CD4-positive, alpha-beta T cell treated with Interleukin-6 for 4 hours (primary cell): ENCODE measurements at regions not wholly inside any gene's neighbourhood (a gene's known extent, or its start where the extent isn't known, plus 50 kb on each side); places are given as distances from the start of the nearest gene placed in this dataset.
"Not testable (repeated sequence)": the region's sequence is repeated elsewhere in the genome, so short reads cannot be mapped to it uniquely, and the experiment has no call there.

Experiments used
- DNase-seq: peaks from one replicate; pipeline ENCODE4 v3.0.0-alpha.2; 2020; ENCODE audit warnings: mixed read lengths

DNA sequence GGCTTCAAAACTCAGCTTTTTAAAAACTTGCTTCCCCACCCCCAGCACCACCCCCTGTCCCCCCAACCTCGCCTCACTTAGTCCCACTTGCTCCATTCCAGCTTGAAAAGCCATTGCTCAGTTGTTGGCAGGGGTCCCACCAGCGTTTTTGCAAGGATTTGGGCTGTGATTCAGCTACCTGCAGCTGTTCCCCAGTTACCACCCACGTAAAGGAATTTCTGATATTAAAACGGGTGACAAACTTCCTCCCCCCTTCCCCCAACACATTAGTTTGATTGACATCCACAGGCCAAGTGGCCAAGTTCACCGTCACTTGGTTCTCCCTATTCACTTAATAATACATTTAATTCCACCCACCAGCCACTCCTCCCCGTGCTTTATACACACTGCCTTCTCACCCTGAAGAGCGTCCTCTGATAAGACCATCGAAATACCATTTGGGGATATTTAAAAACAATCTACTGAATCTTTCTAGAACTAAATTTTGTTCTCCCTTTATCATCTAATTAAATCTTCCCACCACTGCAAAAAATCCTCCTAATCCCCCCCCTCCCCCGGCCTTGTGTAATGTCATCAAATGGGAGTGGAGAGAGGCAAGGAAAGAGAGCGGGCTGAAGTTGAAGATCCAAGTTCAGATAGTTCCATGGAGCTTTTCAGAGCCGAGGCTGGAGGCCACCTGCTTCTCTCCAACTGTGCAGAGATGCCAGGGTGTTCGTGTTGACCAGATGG, 55.1 kb downstream of the SOX9 start:
- no peak for DNase-seq

DNA sequence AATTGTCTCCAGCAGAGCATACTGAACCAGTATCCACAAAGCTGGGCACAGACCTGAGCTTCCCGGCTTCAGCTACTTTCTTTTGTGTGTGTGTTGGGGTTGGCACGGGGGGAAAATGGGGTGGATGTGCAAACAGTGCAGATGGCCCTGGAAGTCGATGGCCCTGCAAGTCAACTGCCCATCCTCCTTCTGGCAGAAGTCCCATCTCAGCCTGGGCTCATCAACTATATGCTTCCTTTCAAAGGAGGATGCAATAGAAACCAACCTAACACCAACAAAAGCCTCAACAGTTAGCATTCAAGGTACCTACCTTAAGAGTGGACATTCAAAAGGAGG, 55.7 kb downstream of the SOX9 start:
- DNase-seq: no peak

DNA sequence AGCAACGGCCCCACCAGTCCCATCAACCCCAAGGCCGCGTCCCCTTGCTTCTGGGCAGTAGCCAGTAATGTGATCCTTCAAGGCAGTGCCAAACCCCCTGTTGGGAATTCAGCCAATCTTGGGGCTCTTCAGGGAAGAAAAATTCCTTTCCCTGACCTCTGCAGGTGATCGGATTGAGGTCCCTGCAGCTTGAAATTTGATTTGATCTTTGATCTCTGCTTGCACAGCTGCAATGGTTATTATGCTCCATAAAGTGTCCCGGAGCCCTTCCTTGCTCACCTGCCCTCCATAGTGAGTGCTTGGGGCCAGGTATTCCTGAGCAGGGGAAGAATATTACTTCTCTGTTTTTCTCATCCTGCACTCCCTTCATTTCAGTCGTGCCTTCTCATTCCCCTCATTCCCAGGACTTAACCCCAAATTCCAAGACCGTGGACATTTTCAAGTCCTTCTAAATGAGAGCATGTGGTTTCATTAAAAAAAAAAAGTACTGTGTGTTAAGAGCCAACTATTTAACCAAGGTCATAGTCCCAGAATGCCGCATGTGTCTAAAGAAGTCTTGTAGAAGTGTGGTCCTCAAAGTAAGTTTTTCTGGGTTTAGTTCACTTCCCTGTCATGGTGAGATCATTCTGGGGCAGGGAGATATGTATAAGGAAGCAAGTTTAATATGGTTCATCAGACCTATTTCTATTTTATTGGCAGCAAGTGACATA, 56.3 kb downstream of the SOX9 start:
- no peak for DNase-seq

DNA sequence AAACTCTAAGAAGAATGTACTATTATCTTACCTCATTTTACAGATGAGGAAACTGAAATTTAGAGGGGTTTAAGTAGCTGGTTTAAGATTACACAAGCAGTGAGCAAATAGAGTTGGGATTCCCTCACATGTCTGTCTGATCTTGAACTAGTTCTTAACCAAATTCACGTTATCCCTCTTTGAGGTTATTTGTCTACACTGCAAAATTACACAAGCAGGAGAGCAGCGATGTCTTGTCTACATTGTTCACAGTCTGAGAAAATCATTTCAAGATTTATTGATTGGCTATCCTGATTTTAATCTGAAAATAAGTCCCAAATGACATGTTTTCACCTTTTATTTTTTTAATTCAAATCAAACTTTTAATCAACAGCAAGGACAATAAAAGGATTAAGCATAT, 56.9 kb downstream of the SOX9 start:
- DNase-seq: no peak

DNA sequence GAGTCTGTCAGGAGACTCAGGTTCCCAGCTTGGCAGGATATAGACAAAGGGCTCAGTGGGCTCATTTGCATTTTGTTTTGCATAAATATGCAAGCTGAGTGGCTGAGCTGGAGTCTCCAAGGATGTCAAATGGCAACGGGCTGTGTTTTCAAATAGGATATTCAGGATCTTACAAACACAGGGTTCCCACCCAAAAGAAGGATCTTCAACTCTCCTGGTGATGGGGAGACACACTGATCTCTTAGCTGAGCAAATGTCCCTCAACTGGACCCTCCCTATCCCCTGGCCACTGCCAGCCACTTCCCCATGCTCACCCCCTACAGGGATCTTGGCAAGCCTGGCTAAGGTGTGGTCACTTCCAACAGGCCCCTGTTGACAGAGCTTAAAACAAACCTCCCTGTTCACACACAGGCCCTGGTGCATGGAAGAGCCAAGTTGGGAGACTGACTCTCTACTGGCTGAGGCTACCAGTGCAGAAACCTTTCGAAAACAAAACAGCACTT, 61.6 kb downstream of the SOX9 start:
- DNase-seq: no peak

DNA sequence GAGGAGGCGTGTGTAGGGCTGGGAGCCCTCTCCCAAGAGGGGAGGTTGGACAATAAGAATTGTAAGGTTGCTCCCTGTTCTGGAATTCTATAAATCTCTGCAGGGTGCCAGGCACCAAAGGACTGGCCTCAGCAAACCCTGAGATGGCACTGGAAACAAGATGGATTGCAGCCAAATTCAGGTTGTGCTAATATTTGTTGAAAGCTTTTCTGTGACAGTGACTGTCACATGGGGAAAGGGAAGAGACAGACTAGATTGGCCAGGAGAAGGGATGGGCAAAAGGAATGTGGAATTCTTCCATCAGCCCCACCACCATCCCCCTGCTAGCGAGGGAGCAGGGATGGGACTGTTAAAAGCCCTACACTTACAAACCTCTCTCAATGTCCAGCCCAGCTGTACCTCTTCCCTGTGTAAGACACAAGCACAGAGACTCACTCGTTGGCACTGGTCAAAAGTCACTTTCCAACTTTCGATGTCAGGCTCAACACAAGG, 62.4 kb downstream of the SOX9 start:
- DNase-seq: no peak

DNA sequence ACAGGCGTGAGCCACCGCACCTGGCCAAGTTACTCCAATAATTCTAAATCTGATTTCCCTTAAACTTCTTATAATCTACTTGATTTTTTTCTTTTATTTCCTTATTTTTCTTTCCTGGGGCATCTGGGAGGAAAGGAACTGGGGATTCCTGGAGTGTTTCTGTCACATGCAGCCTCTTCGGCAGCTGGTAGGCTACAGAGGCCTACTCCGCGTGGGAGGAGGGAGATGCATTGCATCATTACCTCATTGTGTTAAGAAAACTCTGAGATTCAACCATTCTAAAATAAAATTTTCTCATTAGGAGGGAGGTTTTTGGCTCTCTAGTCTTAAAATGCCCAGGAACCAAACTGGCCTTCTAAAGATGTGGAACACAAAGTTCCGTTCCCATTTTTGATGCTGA, 64.0 kb downstream of the SOX9 start:
- DNase-seq: no peak

DNA sequence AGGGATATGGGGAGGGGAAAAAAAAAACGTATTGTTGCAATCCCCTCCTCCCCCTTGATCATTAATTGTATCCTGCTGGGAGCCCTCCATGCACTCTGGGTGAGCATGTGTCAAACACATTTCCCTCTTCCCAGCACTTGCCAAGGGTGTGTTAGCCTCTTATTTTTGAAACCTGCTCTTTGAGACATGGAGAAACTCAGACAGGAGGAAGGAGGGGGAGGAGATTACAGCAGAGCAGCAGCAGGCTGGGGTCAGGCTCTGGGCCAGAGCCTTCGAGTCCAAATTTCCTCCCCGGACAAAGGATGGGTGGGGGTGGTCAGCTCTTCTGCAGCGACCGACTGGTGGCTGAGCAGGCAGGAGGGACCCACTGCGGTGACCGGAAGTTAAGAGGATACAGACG, 64.7 kb downstream of the SOX9 start:
- no peak for DNase-seq

DNA sequence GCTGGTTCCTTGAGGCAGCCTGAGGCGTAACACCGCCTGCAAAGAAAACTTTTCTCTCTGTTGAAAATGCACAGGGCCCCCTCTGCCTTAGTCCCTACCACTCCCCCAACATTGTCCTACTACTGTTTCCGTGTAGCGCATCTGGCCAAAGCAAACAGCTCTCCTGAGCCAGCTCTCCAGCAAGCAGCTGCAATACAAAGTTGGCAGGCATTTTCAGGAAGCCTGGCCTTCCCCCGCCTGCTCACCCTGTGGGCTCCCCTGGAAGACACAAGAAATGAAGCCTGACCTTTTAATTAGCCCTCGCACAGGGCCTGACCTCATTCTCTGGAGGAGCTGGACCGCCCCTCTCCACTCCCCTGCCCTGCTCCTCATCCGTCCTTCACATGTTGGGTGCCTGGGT, 66.7 kb downstream of the SOX9 start:
- no peak for DNase-seq

DNA sequence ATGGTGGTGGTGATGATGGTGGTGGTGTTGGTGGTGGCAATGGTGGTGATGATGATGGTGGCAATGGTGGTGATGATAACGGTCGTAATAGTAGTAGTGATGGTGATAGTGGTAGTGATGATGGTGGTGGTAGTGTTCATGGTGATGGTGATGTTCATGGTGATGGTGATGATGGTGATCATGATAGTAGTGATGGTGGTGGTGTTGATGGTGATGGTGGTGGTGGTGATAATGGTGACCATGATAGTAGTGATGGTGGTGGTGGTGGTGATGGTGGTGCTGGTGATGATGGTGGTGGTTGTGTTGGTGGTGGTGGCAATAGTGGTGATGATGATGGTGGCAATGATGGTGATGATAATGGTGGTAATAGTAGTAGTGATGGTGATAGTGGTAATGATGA, 68.0 kb downstream of the SOX9 start:
- DNase-seq: no peak

DNA sequence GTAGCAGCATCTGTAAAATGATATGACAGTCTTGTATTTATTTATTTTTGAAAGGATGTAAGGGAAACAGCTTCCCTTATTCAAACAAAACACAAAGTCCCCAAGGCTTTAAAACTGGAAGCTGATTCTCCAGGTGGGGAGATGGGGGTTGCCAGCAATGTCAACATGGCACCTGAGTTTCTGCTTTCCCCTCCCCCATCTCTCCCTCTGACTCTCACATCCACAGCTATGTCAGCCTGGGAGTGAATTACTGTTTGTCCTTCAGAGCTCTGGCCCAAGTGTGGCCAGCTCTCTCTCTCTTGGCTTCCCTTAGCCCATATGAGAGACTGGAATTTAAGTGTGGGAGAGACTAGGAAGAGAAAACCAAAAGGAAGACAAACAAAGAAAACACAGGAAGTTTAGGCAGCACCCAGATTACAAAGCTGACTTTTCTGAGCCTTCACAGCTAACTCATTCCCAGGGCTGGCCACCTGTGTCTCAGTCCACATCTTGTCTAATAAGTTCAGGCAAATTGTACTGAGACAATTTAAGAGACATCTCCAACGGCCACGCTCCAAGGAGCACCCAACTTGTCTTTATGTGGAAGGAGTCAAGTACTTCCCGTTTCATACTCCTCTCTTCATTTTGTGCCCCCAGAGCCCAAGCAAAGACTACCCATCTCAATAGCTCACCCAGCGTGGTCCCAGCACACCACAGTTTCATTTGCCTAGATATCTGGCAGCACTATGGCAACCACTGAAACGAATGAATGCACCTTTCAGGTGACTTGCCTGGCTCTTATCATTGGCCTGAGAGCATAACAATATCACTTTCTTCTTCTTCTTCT, 69.2 kb downstream of the SOX9 start:
- no peak for DNase-seq

DNA sequence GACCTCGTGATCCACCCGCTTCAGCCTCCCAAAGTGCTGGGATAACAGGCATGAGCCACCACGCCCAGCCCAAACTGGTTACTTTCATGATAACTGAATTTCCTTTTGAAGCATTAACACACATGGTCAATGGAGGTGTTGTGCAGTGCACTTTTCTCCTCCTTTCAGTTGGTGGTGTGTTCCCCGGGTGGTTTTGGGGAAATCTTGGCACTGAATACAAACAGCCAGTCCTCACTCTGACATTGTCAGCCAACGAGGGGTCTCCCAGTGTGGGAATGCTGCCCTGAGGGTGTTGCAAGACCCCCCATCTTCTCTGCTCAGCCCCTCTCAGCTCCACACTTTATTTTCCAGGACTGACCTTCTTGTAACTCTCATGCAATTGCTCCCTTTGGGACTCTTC, 70.5 kb downstream of the SOX9 start:
- DNase-seq: no peak

DNA sequence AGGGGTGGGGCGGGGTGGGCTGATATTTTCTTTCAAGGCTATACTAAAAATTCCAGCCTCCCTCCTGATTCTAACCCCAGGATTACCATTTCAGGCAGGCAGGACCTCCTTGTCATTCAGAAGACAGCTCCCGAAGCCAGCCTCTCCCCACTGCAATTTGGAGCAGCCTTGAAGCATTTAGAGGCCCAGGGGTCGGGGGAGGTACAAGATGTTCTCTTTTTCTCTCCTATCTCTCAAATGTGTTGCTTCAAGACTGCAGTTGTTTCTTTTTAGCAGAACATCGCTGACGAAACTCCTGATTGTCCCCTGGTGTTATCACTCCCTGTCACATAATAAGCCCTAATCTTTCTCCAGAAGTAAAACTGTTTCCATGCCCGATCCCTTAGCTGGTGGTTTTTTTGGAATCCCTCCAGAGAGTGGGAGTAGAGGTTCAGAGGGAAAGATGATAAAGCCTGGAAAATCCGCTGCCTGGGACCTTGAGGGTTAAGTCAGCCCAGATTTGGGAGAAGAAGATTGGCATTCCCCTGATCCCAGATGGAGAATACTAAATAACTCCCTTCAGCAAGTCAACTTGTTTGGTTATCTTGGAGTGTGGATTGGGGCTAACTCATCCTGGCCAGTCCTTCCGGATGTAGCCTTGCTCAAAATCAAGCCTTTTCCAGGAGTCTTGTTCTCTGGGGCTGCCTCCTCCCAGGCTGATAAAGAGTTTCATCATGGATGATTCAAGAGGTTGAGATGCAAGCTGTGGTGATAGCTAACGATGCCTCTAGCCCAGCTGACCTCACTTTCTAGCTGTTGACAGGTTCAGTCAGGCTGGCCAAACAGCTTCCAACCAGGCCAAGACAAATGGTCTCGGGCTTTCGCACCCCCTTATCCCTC, 71.3 kb downstream of the SOX9 start:
- no peak for DNase-seq

DNA sequence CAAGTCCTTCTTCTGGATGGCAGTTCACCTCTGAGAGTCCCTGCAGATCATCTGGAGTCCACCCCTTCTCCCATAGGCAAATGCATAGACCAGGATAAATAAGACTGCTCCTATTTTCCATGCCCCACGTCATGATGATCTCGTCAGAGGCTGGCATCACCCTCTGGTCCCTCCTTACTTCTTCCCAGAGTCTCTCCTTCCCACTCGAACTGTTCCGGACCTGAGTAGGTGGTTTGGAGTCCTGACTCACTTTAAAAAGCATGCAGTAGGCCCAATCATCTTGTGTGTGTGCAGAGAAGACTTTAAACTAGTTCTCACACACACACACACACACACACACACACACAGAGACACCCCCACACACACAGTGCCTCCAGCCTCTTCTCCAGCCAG, 72.0 kb downstream of the SOX9 start:
- no peak for DNase-seq

DNA sequence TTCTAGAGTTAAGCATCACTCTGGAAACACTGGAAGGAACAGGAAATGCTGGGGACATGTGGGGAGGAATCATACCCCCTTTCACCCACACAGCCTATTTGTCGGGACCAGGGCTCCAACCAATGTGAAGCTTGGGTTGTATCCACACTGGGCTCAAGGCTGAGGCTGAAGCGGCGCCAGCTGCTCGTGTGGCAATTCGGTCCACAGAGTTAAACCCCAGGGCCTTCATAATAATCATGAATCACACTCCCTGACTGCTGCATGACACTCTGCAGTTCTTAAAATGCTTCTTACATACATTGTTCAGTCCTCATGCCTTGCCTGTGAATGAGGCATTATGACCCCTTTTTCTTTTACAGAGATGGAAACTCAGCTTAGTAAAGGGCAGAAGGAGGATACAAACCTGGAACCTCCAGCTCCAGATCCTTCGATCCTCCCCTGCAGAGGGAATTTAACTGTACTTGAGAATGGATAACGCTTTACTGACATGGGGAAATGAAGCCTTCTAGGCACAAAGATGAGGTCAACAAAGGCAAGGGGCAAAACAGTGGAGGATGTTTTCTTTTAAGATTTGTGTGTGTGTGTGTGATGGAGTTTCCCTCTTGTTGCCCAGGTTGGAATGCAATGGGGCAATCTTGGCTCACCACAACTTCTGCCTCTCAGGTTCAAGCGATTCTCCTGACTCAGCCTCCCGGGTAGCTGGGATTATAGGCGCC, 72.7 kb downstream of the SOX9 start:
- no peak for DNase-seq

DNA sequence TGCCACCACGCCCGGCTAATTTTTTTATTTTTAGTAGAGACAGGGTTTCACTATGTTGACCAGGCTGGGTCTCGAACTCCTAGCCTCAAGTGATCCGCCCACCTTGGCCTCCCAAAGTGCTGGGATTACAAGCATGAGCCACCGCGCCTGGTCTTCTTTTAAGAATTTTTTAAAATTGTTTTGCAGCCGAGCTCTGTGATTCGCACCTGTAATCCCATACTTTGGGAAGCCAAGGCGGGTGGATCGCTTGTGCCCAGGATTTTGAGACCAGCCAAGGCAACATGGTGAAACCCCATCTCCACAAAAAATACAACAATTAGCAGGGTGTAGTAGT, 73.3 kb downstream of the SOX9 start:
- not testable (repeated sequence) for DNase-seq

DNA sequence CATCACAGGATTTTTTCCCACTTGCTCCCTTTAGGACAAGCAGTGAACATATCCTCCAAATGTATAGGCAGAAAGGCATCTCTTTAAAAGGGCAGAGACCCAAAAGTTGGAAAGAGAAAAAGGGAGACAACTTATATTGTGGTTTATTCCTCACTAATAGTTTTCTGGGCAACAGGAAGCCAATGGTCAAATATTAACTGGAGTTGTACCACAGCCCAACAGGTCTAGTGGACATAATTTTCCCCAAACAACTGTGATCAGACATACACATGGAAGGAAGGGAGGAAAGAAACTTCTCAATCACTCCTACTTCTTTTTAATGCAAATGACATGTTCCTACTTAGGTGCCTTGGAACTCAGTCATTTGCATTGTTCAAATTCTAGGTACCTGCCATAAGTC, 78.4 kb downstream of the SOX9 start:
- DNase-seq: no peak

DNA sequence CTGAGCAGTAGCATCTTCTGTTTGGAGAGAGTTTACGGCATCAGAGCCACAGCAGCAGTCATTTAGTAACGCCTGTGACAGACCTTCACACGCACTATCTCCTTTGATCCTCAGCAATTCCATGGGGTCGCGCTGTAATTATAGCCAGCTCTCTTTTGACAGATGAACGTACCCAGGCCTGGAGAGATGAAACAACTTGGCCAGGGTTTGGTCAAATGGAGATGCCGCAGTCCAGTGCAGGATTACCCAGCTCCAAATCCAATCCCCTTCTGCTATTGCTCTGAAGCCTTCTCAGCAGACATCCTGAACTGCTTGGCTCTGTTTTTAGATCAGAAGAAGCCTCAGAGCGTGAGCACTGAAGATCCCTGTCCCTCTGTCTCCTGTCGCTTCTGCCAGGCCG, 83.9 kb downstream of the SOX9 start:
- no peak for DNase-seq

DNA sequence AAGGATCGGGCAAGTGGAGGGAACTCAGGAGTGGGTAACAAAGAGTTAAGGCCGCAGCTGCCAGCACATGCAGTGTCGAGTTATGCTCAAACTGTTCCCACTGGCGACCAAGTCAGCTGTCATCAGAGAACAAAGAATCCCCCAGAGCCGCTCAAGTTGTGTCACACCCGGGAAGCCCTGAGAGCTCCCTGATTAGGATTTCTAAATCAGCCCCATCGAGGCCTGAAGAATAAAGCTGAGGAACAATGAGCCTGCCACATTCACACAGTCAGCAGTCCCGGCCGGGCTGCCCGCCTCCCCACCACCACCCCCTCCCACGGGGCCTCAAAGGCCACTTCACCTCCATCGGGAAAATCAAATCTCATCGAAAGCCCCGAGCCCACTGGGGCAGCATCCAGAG, 84.5 kb downstream of the SOX9 start:
- no peak for DNase-seq

DNA sequence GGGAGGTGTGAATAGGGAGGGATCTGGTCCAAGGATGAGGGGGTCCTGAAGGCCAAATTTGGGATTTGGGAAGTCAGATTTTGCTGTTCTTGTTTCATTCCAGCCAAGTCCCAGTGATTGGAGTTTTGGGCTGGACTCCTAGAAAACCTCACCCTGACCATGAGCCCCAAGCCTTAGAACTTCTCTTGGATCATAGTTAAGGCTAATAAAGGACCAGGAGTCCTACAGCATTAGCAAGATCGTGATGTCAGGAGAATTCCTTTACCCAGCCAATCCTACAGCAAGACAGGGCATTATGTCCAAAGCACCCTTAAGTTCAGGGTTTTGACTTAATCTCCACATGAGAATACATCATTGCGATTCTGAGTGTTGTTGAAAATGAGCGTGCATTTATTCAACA, 85.0 kb downstream of the SOX9 start:
- no peak for DNase-seq

DNA sequence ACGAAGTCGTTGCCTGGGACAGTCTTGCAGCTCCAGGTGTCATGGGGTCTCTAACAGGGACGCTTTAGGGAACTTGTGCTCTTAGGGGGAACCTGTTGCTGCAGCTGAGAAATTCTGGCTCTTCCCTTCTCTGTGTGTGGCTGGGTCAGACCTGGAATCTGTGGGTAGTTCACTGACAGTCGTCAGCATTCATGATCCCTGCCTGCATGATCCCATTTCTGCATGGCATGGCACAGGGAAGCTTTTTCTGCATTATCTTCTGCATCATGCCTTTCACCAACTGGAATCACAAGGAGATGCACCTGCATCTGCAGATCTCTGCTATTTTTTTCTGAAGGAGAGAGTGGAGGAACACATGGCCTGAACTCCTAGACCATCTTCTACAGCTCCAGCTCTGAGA, 85.6 kb downstream of the SOX9 start:
- no peak for DNase-seq

DNA sequence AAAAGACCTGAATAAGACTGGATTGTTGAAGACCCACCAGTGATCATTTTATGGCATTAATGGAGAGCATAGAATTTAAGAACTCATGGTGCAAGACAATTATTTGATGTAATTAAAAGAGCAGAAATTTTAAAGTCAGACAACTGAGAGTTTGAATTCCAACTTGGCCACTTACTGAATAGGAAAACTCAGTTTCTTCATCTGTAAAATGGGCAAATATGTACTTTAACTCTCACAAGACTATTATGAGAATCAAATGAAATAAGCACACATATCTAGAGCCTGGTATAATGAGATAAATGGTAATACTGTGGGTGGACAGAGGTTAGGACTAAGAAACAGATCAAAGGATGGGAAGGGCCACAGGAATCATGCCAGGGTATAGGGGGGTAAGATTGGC, 88.0 kb downstream of the SOX9 start:
- no peak for DNase-seq
